Glutamatergic neuron (in vitro differentiated cells): ENCODE measurements at regions not wholly inside any gene's neighbourhood (a gene's known extent, or its start where the extent isn't known, plus 50 kb on each side); places are given as distances from the start of the nearest gene placed in this dataset.

Experiments used
- DNase-seq: peaks from one replicate; pipeline ENCODE4 v3.0.0; 2022
- H3K27ac Mint-ChIP-seq: one replicate; pipeline ENCODE4 v1.8.0; 2020; ENCODE audit warnings: mild to moderate bottlenecking, mixed read lengths, inconsistent platforms; ENCODE audit not compliant: unreplicated experiment
- H3K27me3 Mint-ChIP-seq: one replicate; pipeline ENCODE4 v1.8.0; 2020; ENCODE audit warnings: mild to moderate bottlenecking, moderate library complexity, mixed read lengths, inconsistent platforms; ENCODE audit not compliant: unreplicated experiment
- H3K36me3 Mint-ChIP-seq: one replicate; pipeline ENCODE4 v1.8.0; 2020; ENCODE audit warnings: mild to moderate bottlenecking, mixed read lengths, inconsistent platforms; ENCODE audit not compliant: unreplicated experiment
- H3K4me1 Mint-ChIP-seq: one replicate; pipeline ENCODE4 v1.8.0; 2020; ENCODE audit warnings: mild to moderate bottlenecking, low read depth, mixed read lengths, inconsistent platforms; ENCODE audit not compliant: unreplicated experiment
- H3K4me3 Mint-ChIP-seq: one replicate; pipeline ENCODE4 v1.8.0; 2020; ENCODE audit warnings: mild to moderate bottlenecking, mixed read lengths, inconsistent platforms; ENCODE audit not compliant: unreplicated experiment
- H3K9me3 Mint-ChIP-seq: one replicate; pipeline ENCODE4 v1.8.0; 2020; ENCODE audit warnings: mild to moderate bottlenecking, moderate library complexity, mixed read lengths, inconsistent platforms; ENCODE audit not compliant: unreplicated experiment
- CTCF ChIP-seq: fragments of 200-600 bp; sonication (generic); IDR thresholded peaks from one replicate; pipeline ENCODE4 v1.5.0; 2021; ENCODE audit not compliant: partially characterized antibody, unreplicated experiment

GRCh38 chr1:5348732-5349465 lies 643.3 kb downstream of the NPHP4 start:
- no peak overlapping the region for H3K27ac Mint-ChIP-seq
- no peak for TF ChIP-seq CTCF
- peaks cover 9% of the 10 kb centered on the region for H3K9me3 Mint-ChIP-seq
- peaks cover 3% of the 10 kb centered on the region for H3K27me3 Mint-ChIP-seq
- H3K4me3 Mint-ChIP-seq: no peak overlapping the region
- DNase-seq: no peak
- peaks cover 5% of the 10 kb centered on the region for H3K36me3 Mint-ChIP-seq
- no peaks in the 10 kb centered on the region for H3K4me1 Mint-ChIP-seq

DNA sequence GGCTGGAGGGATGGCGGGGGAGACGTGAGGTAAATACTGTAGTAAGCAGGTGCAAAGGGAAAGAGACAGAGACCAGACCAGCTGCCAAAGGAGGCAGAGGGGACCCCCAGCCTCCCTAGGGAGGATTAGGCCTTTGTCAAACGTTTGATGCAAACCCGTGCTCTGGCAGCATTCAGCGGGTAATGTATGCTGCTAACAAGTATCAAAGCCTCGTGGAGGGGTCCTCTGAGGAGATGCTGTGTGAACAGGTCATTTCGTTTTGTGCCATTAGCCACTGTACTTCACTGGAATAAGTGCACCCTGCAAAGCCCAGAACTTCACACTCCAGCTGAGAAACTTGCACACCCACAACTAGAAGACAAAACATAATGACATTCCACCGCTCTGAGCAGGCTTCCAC lies 644.5 kb downstream of the NPHP4 start:
- Mint-ChIP-seq H3K27me3 (peaks cover 3% of the 10 kb centered on the region), H3K27ac (no peak overlapping the region), H3K36me3 (peaks cover 6% of the 10 kb centered on the region), H3K4me1 (no peaks in the 10 kb centered on the region), H3K9me3 (peaks cover 10% of the 10 kb centered on the region), H3K4me3 (no peak overlapping the region)
- DNase-seq: no peak
- TF ChIP-seq CTCF: no peak

GRCh38 chr1:5345556-5345955 lies 646.7 kb downstream of the NPHP4 start:
- TF ChIP-seq CTCF: no peak
- no peak overlapping the region for H3K27ac Mint-ChIP-seq
- no peak for DNase-seq
- H3K4me1 Mint-ChIP-seq: no peaks in the 10 kb centered on the region
- peaks cover 20% of the 10 kb centered on the region for H3K9me3 Mint-ChIP-seq
- peaks cover 5% of the 10 kb centered on the region for H3K27me3 Mint-ChIP-seq
- H3K4me3 Mint-ChIP-seq: no peak overlapping the region
- H3K36me3 Mint-ChIP-seq: peaks cover 12% of the 10 kb centered on the region

- Mint-ChIP-seq H3K9me3 (peaks cover 20% of the 10 kb centered on the region), H3K36me3 (peaks cover 12% of the 10 kb centered on the region), H3K27me3 (peaks cover 5% of the 10 kb centered on the region), H3K4me1 (no peaks in the 10 kb centered on the region), H3K27ac (no peak overlapping the region), H3K4me3 (no peak overlapping the region)
- DNase-seq: no peak
- no peak for TF ChIP-seq CTCF
These were observed 648.8 kb downstream of the NPHP4 start for GRCh38 chr1:5343256-5344020.

GRCh38 chr1:5342830-5343229 lies 649.4 kb downstream of the NPHP4 start:
- DNase-seq: no peak
- Mint-ChIP-seq H3K4me1 (no peaks in the 10 kb centered on the region), H3K4me3 (no peak overlapping the region), H3K36me3 (peaks cover 12% of the 10 kb centered on the region), H3K27me3 (peaks cover 6% of the 10 kb centered on the region), H3K27ac (no peak overlapping the region), H3K9me3 (peaks cover 20% of the 10 kb centered on the region)
- no peak for TF ChIP-seq CTCF
